NCI-H446 (cell line): ENCODE measurements at regions not wholly inside any gene's neighbourhood (a gene's known extent, or its start where the extent isn't known, plus 50 kb on each side); places are given as distances from the start of the nearest gene placed in this dataset.

Experiments used
- DNase-seq, 2 experiments: peaks; one replicate each; lab custom pipeline; 2025; lab: John Stamatoyannopoulos, UW

DNA sequence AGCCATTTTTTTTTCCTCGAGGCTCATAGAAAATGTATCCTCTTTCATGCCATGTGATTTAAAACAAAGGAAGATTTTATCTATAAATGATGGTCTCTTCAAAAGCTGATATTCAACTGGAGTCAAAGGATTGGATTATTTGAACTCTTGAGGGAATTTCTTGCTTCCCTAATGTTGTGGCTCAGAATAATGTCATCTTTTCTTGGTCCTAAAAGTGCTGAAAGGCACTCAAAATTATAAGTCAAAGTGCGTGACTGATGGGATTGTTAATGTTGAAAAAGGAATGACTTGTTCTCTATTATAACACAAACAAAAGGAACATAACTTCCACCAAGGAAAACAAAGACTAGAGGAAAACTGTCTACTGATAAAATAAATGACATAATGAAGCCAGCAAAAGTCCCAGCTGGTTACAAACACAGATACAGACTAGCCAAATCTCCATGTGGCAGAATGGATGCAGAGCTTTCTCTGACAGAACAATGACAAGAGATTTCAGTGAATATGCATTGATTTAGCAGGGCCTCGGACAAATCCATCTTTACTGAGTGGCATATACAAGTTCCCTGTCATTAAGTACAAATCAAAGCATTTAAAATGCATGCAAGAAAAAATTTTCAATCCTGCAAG lies 552.6 kb downstream of the GBA3 start:
- DNase-seq = no peak

DNA sequence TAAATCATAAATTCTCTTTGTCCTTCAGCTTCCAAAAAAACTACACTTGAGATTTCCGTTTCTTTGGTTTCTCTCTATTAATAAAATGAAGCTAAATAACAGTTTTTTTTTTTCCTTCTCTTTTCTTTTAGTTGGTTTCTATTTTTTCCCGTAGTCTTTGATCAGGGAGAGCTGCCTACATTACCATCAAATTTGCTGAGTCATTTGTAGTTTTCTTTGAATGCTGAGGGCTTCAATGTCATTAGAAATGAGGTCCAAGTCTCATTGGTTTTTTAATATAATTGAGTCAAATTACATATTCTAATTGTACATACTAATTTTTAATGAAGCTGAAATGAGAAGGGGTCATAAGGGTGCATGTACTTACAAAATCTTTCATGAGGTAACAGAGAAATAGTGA lies 550.2 kb downstream of the GBA3 start:
- no peak for DNase-seq

DNA sequence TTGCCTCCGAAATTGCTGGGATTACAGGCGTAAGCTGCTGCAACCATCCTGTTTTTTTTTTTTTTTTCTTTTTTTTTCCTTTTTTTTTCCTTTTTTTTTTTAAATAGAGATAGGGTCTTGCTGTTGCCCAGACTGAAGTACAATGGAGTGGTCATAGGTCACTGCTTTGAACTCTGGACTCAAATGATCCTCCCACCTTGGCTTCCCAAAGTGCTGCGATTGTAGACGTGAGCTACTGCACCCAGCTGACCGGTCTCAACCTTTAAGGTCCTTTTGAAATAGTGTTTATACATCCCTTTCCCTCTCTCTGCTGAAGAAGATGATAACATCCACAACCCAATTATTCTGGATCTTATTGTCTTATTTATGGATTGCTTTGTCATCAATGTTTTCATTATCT lies 548.7 kb downstream of the GBA3 start:
- DNase-seq = no peak

DNA sequence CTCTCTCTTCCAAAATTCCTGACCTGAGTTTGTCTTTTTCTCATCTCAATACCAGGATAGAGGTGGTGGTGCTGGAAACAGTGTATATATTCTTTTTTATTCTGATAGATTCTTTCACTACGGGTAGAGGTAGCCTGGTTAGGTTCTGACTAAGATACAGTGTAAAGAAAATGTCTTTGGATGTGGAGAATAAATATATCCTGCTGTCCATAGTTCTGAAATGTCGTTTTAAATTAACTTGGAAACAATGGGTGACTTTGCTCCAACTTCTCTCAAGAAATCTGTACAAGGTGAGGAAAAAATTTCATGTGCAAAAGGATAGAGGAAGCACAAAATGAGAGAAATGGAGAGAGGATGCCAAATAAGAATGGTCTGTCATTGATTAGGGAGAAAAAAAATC lies 546.1 kb downstream of the GBA3 start:
- DNase-seq = no peak

DNA sequence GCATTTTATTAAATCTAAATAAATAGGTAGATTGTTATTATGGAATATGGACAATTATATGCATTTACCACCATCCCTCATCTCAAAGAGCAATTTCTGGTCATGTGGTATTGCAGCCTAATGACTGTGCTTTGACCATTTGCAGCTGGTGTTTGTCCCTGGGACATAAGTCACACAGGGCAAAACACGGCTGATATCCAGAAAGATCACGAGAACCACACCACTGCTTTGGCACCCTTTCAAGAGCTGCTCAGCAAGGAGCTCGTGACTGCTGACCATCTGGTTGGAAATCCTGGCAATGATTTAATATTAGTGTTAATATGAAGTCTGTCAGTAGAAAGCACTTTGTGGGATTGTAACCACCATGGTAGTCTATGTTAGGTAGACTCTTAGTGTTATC lies 545.0 kb downstream of the GBA3 start:
- DNase-seq = peak; percentile 55 to 93

DNA sequence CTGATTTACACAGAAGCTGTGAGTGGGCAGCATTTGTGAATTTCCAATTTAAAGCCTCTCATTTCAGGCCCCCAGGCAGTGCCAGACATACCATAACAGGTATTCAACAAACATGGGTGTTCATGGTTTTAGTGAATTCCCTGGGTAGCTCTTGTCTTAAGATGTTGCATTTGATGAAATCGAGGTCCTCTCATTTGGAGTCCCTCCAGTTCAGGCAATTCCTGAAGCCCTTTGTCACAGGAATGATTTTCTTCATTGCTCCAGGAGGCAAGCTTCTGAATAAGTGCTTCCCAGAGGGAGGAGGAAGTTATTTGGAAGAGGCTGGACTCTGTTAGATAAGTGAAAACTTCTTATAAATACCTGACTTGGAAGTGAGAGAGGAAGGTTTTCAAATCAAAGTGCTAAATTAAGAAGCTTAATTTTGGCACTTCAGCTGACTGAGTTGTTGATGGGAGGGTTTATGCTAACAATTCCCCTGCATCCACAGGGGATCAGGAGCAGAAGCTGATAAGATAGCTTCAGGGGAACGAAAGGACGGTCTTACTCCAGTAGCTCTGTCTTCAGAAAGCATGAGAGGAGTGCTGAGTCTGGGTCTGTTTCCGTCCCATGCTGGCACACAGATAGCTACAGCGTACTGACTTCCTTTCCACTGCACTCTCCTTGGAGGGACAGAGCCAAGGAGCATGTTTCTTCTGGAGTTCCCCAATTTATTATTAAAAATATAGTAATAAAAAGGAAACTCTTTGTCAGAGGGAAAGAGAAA lies 543.1 kb downstream of the GBA3 start:
- DNase-seq = no peak

DNA sequence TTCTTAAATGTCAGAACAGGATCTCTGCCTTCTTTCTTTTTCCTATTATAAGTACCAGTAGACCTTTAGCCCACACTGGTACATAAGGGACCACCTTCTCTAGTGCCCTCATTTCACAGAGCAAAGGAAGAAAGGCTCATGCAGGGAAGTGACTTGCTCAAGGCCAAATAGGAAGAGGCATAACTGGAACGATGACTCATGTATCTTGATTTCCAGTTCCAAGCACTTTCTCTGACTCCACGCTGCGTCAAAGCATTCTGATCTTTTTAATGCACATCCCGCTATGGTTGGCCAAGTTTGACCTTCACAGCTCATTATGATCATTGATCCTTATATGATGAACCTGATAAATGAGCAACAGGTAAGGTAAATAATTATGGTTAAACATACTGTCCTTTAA lies 542.0 kb downstream of the GBA3 start:
- no peak for DNase-seq

DNA sequence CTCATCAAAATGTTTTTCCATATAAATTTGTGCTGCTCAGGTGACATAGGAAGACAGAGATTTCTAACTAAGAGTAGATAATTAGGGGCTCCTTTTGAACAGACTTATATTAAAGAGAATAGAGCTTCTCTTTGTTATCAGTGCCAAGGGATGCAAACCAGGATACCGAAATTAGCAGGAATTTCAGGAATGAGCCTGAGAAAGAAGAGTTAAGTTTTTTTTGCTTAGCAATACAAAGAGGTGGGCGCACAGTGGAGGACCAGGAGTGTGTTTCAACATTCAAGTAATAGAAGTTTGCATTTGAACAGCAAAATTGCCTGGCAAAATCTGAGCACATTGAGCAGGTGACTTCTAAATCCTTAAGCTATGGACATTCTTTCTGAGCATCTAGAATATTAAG lies 541.3 kb downstream of the GBA3 start:
- DNase-seq = no peak

DNA sequence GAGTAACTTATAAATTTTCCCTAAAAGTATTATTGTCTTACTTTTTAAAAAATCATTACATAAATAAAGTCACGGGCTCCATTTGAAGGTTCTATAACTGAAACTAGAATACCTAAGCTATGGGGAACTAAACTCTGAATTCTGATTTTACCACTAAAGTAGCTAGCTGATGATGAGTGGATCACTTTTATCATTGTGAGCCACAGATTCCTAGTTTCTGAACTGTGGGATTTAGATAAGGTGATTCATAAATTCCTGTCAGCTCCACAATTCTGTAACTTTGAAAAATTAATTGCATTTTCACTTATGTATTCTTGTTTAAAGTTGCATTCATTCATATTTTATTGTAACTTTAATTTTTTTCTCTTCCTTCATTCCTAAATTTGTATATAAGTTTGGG lies 540.9 kb downstream of the GBA3 start:
- no peak for DNase-seq

DNA sequence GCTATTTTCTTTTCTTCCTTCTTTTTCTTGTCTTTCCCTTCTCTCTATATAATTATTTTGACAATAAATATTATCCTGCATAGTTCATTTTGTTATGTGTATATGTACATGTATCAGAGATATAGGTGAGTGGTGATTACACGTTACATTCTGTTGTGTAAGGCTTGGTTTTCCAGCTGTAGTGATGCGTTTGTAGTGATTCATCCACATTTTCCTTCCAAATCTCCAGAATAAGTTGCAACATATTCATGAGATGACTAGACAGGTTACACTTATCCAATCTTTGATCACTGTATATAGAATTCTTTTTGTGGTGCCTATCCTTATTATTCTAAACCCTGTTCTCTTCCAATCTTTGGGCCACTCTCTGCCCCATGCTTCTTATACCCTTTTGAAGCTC lies 540.2 kb downstream of the GBA3 start:
- no peak for DNase-seq

DNA sequence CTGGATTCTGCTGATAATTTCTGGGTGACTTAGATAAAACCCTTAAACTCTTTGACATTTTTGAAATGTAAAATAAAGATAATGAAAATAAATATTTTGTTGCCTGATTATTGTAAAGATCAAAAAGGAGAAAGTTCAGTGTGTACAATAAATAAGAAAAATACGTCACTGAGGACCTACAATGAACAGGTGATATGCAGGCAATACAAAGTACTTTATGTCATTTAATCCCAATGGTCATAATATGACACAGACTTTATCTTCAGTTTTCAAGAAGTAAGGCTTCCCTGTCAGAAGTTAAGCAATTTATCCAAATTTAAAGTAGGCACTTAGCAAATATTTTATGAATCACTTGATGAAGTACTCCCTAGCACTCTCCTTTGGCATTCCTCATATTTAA lies 532.8 kb downstream of the GBA3 start:
- no peak for DNase-seq

DNA sequence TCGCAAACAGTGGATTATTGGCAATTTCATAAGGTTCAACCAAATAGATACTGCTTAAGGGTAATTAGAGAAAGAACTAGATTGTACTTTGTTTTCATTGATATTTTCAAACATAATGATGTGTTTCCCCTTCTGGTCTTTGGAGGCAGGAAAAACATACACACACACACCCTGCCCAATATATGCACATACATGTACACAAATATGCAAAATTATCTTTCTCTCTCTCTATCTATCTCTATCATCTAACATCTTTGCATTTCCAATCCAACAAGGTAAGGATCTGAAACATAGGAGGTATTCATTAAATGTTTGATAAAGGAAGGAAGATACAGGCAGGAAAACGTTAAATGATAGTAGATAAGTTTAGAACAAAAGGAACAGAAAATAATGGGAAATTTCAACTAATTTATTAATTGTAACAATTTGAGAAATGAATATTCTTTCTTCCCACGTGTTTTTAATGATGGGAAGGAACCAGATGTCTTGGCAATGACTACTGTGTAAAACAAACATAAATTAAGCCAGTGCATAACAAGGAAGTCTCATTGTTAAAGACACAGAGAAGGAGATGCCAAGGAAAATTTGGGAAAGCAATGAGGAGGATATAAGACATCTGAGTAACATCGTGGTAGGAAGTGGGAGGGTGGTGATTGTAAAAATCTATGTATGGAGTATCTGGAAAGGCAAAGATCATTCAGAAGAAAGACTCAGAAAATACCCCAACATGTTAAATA lies 532.1 kb downstream of the GBA3 start:
- DNase-seq = no peak

DNA sequence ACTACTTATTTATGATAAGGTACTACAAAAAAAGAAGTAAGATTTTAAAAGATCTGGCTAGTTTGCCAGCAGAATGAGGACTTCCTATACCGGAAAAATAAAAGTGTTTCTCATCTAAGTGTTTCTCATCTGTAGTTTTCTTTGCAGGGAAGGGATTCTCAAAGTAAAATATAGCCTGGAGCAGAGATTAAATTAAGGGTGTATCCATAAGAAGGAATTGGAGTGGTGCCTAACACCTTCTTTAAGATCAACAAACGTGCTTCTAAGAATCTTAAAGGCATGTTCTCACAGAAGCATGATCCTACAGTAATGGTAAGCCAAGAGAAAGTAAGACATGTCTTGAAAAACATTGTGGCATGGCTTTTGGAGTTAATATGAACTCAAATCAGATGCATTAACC lies 528.2 kb downstream of the GBA3 start:
- DNase-seq = no peak

DNA sequence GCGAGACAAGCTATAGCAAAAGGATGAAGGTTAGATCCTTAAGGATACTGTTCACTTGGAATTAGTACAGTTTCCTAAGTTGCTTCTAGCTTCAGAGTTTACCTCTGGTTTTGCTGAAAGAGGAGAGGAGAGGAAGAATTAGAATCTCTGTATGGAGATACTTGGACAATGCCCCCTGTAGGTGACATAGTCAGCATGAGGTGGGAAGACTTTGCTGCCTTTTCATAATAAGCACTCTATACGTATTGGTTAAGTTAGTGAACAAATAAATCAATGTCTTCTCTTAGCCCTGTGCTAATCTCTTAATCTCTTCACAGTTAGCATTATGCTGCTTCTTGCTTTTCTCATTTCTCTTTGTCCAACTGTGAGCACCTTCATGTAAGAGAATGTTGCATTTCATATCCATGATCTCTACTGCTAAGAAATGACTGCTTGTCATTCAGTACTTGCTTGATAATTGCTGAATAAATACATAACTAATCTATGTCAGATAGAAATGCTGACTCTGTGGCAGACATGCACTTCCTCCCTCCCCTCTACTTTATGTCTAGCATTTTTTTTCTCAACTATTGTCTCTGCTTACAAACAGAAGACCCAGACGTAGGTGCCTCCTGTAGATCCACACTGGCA lies 527.2 kb downstream of the GBA3 start:
- no peak for DNase-seq

DNA sequence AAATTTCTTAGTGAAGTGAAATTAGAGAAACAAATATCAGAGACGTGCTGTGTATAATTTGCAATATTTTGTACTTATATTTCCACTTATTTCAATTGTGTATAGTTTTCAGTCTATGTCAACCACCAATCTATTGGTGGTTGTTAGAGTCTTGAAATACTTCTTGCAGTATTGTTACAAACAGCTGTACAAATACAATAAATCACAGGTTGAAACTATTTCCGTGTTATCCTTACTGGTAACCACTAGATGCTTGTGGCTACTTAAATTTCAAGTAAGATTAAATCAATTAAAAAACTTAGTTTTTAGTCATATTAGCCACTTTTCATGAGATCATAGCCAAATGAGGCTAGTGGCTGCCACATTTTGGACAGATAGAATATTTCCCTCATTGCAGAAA lies 520.5 kb downstream of the GBA3 start:
- no peak for DNase-seq

DNA sequence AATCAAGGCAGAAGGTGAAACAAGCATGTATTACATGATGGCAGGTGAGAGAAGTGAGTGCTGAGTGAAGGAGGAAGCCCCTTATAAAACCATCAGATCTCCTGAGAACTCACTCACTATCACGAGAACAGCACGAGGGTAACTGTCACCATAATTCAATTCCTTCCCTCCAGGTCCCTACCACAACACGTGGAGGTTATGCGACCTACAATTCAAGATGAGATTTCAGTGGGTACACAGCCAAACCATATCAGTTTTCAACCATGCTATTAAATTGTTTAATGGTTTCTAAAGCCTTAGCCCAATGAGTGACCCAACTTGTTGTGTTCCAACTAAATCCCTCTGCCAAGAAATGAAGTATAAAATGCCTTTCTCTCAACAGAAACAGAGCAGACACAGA lies 519.8 kb downstream of the GBA3 start:
- no peak for DNase-seq

DNA sequence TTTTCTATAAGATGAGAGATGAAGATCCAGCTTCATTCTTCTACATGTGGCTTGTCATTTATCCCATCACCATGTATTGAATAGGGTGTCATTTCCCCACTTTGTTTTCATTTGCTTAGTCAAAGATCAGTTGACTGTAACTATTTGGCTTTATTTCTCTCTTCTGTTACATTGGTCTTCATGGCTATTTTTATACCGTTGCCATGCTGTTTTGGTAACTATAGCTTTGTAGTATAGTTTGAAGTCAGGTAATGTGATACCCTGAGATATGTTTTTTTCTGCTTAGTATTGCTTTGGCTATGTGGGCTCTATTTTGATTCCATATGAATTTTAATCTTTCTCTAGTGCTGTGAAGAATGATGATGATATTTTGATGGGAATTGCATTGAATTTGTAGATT lies 514.3 kb downstream of the GBA3 start:
- no peak for DNase-seq

DNA sequence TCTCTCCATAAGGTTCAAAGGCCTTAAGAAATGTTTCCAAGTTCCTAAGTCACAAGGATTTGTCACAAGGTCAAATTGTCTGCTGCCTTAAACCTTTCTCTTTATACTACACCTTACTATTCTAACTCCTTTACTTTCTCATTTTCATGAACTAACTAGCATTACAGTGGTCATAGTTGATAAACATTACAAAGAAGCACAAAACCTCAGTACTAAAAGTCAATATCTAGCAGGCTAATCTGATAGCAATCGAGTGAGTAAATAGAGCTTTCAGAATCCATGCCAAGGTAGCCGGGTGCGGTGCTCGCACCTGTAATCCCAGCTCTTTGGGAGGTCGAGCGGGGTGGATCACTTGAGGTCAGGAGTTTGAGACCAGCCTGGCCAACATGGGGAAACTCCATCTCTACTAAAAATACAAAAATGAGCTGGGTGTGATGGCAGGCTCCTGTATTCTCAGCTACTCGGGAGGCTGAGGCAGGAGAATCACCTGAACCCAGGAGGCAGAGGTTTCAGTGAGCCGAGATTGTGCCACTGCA lies 510.0 kb downstream of the GBA3 start:
- no peak for DNase-seq

DNA sequence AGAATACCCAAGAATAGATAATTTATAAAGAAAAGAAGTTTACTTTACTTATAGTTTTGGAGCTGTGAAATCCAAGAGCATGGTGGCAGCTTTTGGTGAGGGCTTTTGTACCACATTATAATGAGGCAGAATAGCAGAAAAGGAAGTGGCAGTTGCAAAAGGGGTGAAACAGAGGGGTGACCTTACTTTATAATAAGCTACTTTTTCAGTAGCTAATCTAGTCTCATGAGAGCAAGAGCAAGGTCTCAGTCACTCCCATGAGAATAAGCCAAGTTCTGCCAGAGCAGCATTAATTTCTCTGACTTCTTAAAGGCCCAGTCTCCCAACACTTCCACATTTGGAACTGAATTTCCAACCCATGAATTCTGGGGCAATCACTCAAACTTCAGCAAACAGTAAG lies 502.0 kb downstream of the GBA3 start:
- DNase-seq = no peak

DNA sequence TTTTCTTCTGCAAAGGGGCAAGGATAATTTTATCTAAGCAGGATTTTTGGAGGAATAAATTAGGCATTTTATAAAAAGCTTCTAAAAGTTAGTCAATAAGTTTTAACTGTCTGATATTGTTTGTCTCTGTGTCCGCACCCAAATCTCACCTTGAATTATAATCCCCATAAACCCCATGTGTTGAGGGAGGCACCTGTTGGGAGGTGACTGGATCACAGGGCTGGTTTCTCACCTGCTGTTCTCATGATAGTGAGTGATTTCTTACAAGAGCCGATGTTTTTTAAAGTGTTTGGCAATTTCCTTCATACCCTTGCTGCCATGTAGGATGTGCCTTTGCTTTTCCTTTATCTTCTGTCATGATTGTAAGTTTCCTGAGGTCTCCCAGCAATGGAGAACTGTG lies 481.4 kb downstream of the GBA3 start:
- no peak for DNase-seq

DNA sequence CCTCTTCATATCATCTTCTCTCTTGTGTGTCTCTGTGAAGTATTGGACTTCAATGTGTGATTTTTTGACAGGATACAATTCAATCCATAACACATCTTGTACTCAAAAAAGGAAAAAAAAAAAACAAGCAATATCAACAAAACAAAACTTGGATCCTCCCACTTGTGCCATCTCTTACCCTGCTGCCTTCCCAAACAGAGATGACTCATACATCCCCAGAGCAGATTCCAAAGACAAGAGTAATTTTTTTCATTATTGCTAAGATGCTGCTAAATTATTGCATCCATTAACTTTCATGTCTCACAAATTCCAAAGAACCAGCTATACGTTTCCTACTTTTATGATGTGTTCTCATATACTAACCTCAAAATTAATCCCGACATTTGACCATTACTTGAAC lies 479.2 kb downstream of the GBA3 start:
- DNase-seq = no peak

DNA sequence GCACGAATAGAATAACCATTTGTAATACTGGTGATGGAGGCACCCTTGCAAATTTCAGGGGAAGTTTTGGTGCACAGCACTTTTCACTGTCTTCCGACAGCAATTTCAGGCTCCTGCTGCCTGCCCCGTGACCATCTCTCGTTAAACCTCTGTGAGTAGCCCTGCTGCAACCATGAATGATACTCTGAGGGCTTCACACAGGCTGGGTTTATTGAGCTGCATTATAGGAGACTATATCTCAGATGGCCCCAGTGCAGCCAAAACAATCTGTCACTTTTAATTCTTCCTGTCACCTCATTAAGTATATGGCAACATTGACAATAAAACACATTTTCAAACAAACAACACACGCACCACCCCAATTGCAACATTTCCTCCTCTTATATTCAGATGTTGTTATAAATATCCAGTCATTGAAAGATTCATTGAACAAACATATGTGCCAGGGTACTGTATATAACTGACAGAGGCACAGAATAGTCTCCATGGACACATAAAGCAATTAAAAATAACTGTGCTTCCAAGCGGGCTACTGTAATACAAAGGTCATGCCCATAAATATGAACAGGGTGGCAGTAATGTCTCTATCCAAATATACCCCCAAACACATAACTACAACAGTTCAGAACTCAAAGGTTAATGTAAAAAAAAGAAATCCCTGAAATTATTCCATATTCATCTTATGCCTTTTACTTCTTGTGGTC lies 477.0 kb downstream of the GBA3 start:
- DNase-seq = no peak
